H54 (cell line): ENCODE measurements at regions not wholly inside any gene's neighbourhood (a gene's known extent, or its start where the extent isn't known, plus 50 kb on each side); places are given as distances from the start of the nearest gene placed in this dataset.
"Not testable (repeated sequence)": the region's sequence is repeated elsewhere in the genome, so short reads cannot be mapped to it uniquely, and the experiment has no call there.

Experiments
- DNase-seq: peaks from one replicate; pipeline ENCODE4 v3.0.0; 2011; ENCODE audit warnings: low spot score, mixed read lengths; ENCODE audit not compliant: insufficient read length
- FAIRE-seq: peaks from 3 replicates; lab custom pipeline; 2011; peaks lifted over from hg19 to GRCh38; lab: Jason Lieb, UNC
- POLR2A ChIP-seq: IDR thresholded peaks from 2 replicates; pipeline ENCODE4 v1.6.1; 2011; ENCODE audit warnings: low read depth, mild to moderate bottlenecking, low read length

GRCh38 chr5:120913396-120913795 is 449.3 kb downstream of the PRR16 start:
- no peak for TF ChIP-seq POLR2A
- FAIRE-seq: no peak
- DNase-seq: no peak

GRCh38 chr5:120917214-120917758 is 453.2 kb downstream of the PRR16 start:
- DNase-seq: no peak
- no peak for FAIRE-seq
- TF ChIP-seq POLR2A: no peak

GRCh38 chr5:120919017-120919416 is 454.9 kb downstream of the PRR16 start:
- no peak for TF ChIP-seq POLR2A
- DNase-seq (no peak), FAIRE-seq (no peak)

- DNase-seq (no peak), FAIRE-seq (no peak)
- no peak for TF ChIP-seq POLR2A
These were observed 458.9 kb downstream of the PRR16 start for GRCh38 chr5:120923026-120923425.

- FAIRE-seq (no peak), DNase-seq (no peak)
- TF ChIP-seq POLR2A: no peak
These were observed 462.4 kb downstream of the PRR16 start for GRCh38 chr5:120926471-120926870.

GRCh38 chr5:120927950-120928530 is 463.9 kb downstream of the PRR16 start:
- no peak for TF ChIP-seq POLR2A
- FAIRE-seq (no peak), DNase-seq (no peak)

GRCh38 chr5:120932480-120932879 is 468.4 kb downstream of the PRR16 start:
- FAIRE-seq (no peak), DNase-seq (no peak)
- TF ChIP-seq POLR2A: no peak

- no peak for FAIRE-seq
- DNase-seq: no peak
- TF ChIP-seq POLR2A: no peak
These were observed 469.9 kb downstream of the PRR16 start for GRCh38 chr5:120934031-120934430.

GRCh38 chr5:120936652-120937051 is 472.6 kb downstream of the PRR16 start:
- FAIRE-seq (no peak), DNase-seq (no peak)
- no peak for TF ChIP-seq POLR2A

- TF ChIP-seq POLR2A: no peak
- FAIRE-seq: no peak
- no peak for DNase-seq
These were observed 474.5 kb downstream of the PRR16 start for GRCh38 chr5:120938604-120939003.

GRCh38 chr5:120942596-120943350 is 478.7 kb downstream of the PRR16 start:
- no peak for DNase-seq
- no peak for FAIRE-seq
- TF ChIP-seq POLR2A: no peak

GRCh38 chr5:120949596-120949995 is 485.5 kb downstream of the PRR16 start:
- FAIRE-seq, DNase-seq: not testable (repeated sequence)

- DNase-seq, FAIRE-seq: not testable (repeated sequence)
These were observed 489.3 kb downstream of the PRR16 start for GRCh38 chr5:120953445-120953844.

GRCh38 chr5:120954255-120954654 is 490.2 kb downstream of the PRR16 start:
- no peak for TF ChIP-seq POLR2A
- DNase-seq (no peak), FAIRE-seq (no peak)

GRCh38 chr5:120955795-120956194 is 491.7 kb downstream of the PRR16 start:
- no peak for FAIRE-seq
- DNase-seq: no peak
- TF ChIP-seq POLR2A: no peak
